SH-SY5Y (cell line): ENCODE measurements at regions not wholly inside any gene's neighbourhood (a gene's known extent, or its start where the extent isn't known, plus 50 kb on each side); places are given as distances from the start of the nearest gene placed in this dataset.

Experiments used
- GATA2 ChIP-seq: IDR thresholded peaks from 2 replicates; pipeline ENCODE4 v1.6.1; 2011; ENCODE audit warnings: mild to moderate bottlenecking, low read depth, low read length
- GATA3 ChIP-seq: IDR thresholded peaks from 2 replicates; pipeline ENCODE4 v1.6.1; 2011; ENCODE audit warnings: low read depth, mild to moderate bottlenecking, low read length, moderate library complexity

DNA sequence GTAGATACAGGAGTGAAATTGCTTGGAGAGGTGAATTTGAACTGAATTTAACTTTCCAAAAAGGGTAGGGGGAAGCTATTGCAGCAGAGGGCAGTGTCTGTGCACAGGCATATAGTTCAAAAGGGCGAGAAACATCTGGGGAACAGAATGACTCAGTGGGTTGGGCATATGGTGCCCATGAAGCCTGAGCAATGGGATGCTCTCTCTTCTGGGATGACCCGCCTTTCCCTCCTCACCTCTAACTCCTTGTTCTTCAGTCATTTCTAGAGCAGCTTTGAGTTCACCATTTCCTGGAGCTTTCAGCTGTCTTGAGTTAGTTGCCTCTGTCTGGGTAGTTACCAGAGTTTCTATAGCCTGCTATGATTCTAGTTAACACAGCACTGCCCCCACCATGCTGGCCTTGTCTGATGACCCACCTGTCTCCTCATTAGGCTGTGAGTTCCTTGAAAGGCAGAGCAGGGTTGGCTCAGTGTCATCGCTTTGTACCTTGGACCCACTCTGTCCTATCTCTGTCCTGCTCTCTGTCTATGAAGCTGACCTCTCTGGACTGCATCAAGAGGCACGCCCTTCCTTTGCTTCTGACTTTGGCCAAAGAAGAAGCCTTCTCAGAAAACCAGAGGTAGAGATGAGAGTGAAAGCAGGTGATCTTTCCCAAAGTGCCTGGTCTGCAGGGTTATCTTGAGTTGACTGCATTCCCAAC lies 299.6 kb upstream of the KLF4 start:
- no peak for TF ChIP-seq GATA2
- no peak for TF ChIP-seq GATA3
